Thoracic aorta (tissue), 2 donors: ENCODE measurements at regions not wholly inside any gene's neighbourhood (a gene's known extent, or its start where the extent isn't known, plus 50 kb on each side); places are given as distances from the start of the nearest gene placed in this dataset.

Source experiments
- ATAC-seq: fragments of 150-250 bp; one replicate; pipeline ENCODE4 v1.8.0; 2017; ENCODE audit warnings: low read depth; ENCODE audit not compliant: insufficient number of reproducible peaks, low FRiP score
- DNase-seq: peaks from one replicate; pipeline ENCODE4 v3.0.0-alpha.2; 2020; ENCODE audit warnings: low spot score
- H3K27ac ChIP-seq, 2 donors: fragments of 200-600 bp; sonication (generic); 1 replicate in 1 of 2; 2 replicates in 1 of 2; pipeline ENCODE4 v1.5.1; 2016; ENCODE audit warnings: mild to moderate bottlenecking in 2 of 2, moderate library complexity in 2 of 2
- H3K27me3 ChIP-seq: fragments of 200-600 bp; sonication (generic); replicated peaks from 2 replicates; pipeline ENCODE4 v1.6.0; 2016; ENCODE audit warnings: mild to moderate bottlenecking; ENCODE audit not compliant: insufficient read depth
- H3K36me3 ChIP-seq: fragments of 200-600 bp; sonication (generic); one replicate; pipeline ENCODE4 v1.5.1; 2016
- H3K4me1 ChIP-seq, 2 donors: fragments of 200-600 bp; sonication (generic); 1 replicate in 1 of 2; 2 replicates in 1 of 2; pipeline versions ENCODE4 v1.5.1 to v1.6.0; 2016; ENCODE audit warnings: low read depth in 2 of 2, mild to moderate bottlenecking in 1 of 2; ENCODE audit not compliant: control insufficient read depth in 1 of 2
- H3K4me3 ChIP-seq: fragments of 200-600 bp; sonication (generic); 2 replicates; pipeline ENCODE4 v1.5.1; 2016; ENCODE audit warnings: mild to moderate bottlenecking
- H3K9me3 ChIP-seq: fragments of 200-600 bp; sonication (generic); 2 replicates; pipeline ENCODE4 v1.5.1; 2016
- CTCF ChIP-seq: fragments of 200-600 bp; sonication (generic); IDR thresholded peaks from one replicate; pipeline ENCODE4 v1.5.1; 2019; ENCODE audit warnings: antibody characterized with exemption

- DNase-seq: no peak
Measured at GRCh38 chr3:154764856-154765640, 315.1 kb upstream of the MME start.

GRCh38 chr3:154762486-154762885 is 317.6 kb upstream of the MME start:
- no peaks in the 10 kb centered on the region for H3K9me3 ChIP-seq
- no peaks in the 10 kb centered on the region for H3K36me3 ChIP-seq
- TF ChIP-seq CTCF: no peak
- H3K4me1 ChIP-seq: peaks cover 0 to 9% of the 10 kb centered on the region in 2 donors
- H3K27me3 ChIP-seq: no peaks in the 10 kb centered on the region
- no peak for DNase-seq
- ATAC-seq: no peak
- H3K27ac ChIP-seq: no peak overlapping the region
- H3K4me3 ChIP-seq: no peak overlapping the region

More at GRCh38 chr3:154764856-154765640, 315.1 kb upstream of the MME start:
- Histone ChIP-seq H3K27ac (no peak overlapping the region), H3K36me3 (no peaks in the 10 kb centered on the region), H3K4me1 (peaks cover 0 to 9% of the 10 kb centered on the region in 2 donors), H3K4me3 (no peak overlapping the region), H3K27me3 (no peaks in the 10 kb centered on the region), H3K9me3 (no peaks in the 10 kb centered on the region)
- no peak for ATAC-seq
- no peak for TF ChIP-seq CTCF

- TF ChIP-seq CTCF: no peak
- Histone ChIP-seq H3K9me3 (no peaks in the 10 kb centered on the region), H3K4me1 (peaks cover 0 to 9% of the 10 kb centered on the region in 2 donors), H3K27me3 (no peaks in the 10 kb centered on the region), H3K36me3 (no peaks in the 10 kb centered on the region), H3K27ac (no peak overlapping the region), H3K4me3 (no peak overlapping the region)
- ATAC-seq: no peak
- no peak for DNase-seq
Measured at GRCh38 chr3:154759966-154760365, 320.2 kb upstream of the MME start.

GRCh38 chr3:154758109-154758868 is 321.8 kb upstream of the MME start:
- DNase-seq (no peak), ATAC-seq (no peak)
- Histone ChIP-seq H3K27me3 (no peaks in the 10 kb centered on the region), H3K4me1 (peaks cover 0 to 5% of the 10 kb centered on the region in 2 donors), H3K36me3 (no peaks in the 10 kb centered on the region), H3K9me3 (no peaks in the 10 kb centered on the region), H3K27ac (no peak overlapping the region), H3K4me3 (no peak overlapping the region)
- TF ChIP-seq CTCF: peak; percentile 41

- no peak for TF ChIP-seq CTCF
- Histone ChIP-seq H3K4me3 (no peak overlapping the region), H3K27me3 (no peaks in the 10 kb centered on the region), H3K27ac (no peak overlapping the region), H3K4me1 (no peaks in the 10 kb centered on the region), H3K9me3 (no peaks in the 10 kb centered on the region), H3K36me3 (no peaks in the 10 kb centered on the region)
- DNase-seq: no peak
- ATAC-seq: no peak
Measured at GRCh38 chr3:154753101-154753500, 323.1 kb upstream of the GPR149 start.
